Stomach (tissue), 8 donors: ENCODE measurements at regions not wholly inside any gene's neighbourhood (a gene's known extent, or its start where the extent isn't known, plus 50 kb on each side); places are given as distances from the start of the nearest gene placed in this dataset.

Experiments used
- DNase-seq, 2 donors: peaks; one replicate each; pipeline versions ENCODE4 v3.0.0 to v3.0.0-alpha.2; 2013 to 2019
- H3K27ac ChIP-seq, 5 donors: fragments of 200-600 bp in 4 of 5; sonication (generic) in 4 of 5; one replicate each; pipeline ENCODE4 v1.5.1; 2013 to 2019; ENCODE audit warnings: mild to moderate bottlenecking in 1 of 5, moderate library complexity in 1 of 5
- H3K27me3 ChIP-seq, 3 donors: fragments of 200-600 bp; sonication (generic); one replicate each; pipeline ENCODE4 v1.5.1; 2017 to 2019; ENCODE audit warnings: mixed run types in 1 of 3
- H3K36me3 ChIP-seq, 4 donors: fragments of 200-600 bp; sonication (generic); 1 replicate in 3 of 4; 2 replicates in 1 of 4; pipeline ENCODE4 v1.5.1; 2016 to 2019
- H3K4me1 ChIP-seq, 4 donors: fragments of 200-600 bp; sonication (generic); one replicate each; pipeline ENCODE4 v1.5.1; 2016 to 2019
- H3K4me3 ChIP-seq, 4 donors: fragments of 200-600 bp; sonication (generic) in 3 of 4; one replicate each; pipeline ENCODE4 v1.5.1; 2016 to 2019; ENCODE audit warnings: mild to moderate bottlenecking in 1 of 4
- H3K9me3 ChIP-seq, 4 donors: fragments of 200-600 bp; sonication (generic); one replicate each; pipeline ENCODE4 v1.5.1; 2016 to 2019
- CTCF ChIP-seq, 7 experiments: fragments of 450-650 bp in 4 of 7; fragments of 200-600 bp in 3 of 7; sonication (generic) in 3 of 7; IDR thresholded peaks; one replicate each; pipeline ENCODE4 v1.5.1; 2016 to 2019; ENCODE audit warnings: antibody characterized with exemption in 7 of 7, control low read depth in 2 of 7, mild to moderate bottlenecking in 1 of 7
- EP300 ChIP-seq: sonication (generic); formaldehyde crosslinking; IDR thresholded peaks from one replicate; pipeline ENCODE4 v1.6.1; 2017; ENCODE audit warnings: antibody characterized with exemption
- POLR2A ChIP-seq, 4 donors: fragments of 450-650 bp; IDR thresholded peaks; one replicate each; pipeline ENCODE4 v1.6.1; 2016; ENCODE audit warnings: antibody characterized with exemption in 4 of 4, control low read depth in 2 of 4, mild to moderate bottlenecking in 1 of 4, moderate library complexity in 1 of 4
- POLR2AphosphoS5 ChIP-seq, 3 donors: sonication (generic); formaldehyde crosslinking; IDR thresholded peaks; one replicate each; pipeline ENCODE4 v1.6.1; 2016; ENCODE audit warnings: antibody characterized with exemption in 3 of 3
- WGBS, 5 donors: extraction: QIAGEN DNeasy Blood & Tissue Kit in 3 of 5; methylation state at CpG; one replicate each; pipeline versions ENCODE4 v1.1.5 to v1.1.7; 2013 to 2018; 5-methylcytosine and 5-hydroxymethylcytosine counted together
- intact Hi-C: fragments of 100-400 bp; cut with DNase I; formaldehyde crosslinking; loops from one replicate; pipeline ENCODE4 v1.15.1; 2023; ENCODE audit warnings: low total_unique reads
- donor health status: healthy with polysubstance abuse.
- donor health status: Bipolar disorder and iron deficiency.
- donor health status: healthy.

DNA sequence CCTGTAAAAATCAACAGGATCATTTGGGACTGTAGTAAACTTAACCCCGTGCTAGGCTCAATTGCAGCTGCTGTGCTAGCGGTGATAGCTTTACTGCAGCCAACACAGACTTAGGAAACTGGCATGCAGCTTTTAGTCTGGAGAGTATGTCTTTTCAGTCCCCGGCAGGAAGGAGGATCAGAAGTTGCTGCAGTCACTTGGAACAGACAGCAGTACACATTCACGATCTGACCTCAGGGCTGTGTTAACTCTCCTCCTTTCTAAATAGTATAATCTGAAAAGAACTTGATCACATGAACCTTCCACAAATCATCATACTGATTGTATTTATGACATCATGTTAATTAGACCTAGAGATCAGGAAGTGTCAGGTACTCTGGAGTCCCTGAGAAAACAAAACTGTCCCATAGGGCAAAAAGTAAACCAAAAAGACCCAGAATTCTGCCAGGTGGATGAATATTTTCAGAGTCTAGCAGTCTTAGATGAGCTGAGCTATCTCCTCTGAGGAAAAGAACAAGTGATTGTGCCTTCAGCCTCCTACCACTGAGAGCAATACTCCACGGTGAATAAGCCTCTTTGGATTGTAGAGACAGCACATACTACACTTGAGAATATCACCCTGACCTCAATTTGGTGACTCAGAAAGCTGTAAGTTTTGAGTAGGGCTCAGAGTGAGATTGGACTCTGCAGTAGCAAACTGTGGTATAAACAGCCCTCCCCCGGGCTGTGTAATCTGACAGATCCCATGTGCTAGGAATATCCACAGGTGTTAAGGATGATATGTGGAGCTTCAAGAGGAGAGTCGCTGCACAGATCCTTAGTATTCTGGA, 181.0 kb upstream of the GPR12 start:
- no peaks in the 10 kb centered on the region for H3K4me1 ChIP-seq
- H3K4me3 ChIP-seq = no peak overlapping the region
- peaks cover 0 to 15% (median 0%) of the 10 kb centered on the region in 3 donors for H3K27me3 ChIP-seq
- no peaks in the 10 kb centered on the region for H3K9me3 ChIP-seq
- no peak overlapping the region for H3K27ac ChIP-seq
- intact Hi-C loops = loop anchor here (10.0 kb wide), 1 partner anchor 1033 kb away; no protein-coding TSS in a partner anchor
- DNase-seq = peak in 1 of 2 donors; percentile 10
- no peaks in the 10 kb centered on the region for H3K36me3 ChIP-seq
- WGBS, 5 donors = 36 to 45% (median 42%) methylated on average over 7 of the region's 7 CpGs
- no peak for TF ChIP-seq POLR2A (IDR thresholded peaks at IDR 0.05)
- no peak for TF ChIP-seq EP300
- no peak for TF ChIP-seq POLR2AphosphoS5 (IDR thresholded peaks at IDR 0.05)
- TF ChIP-seq CTCF (IDR thresholded peaks at IDR 0.05) = no peak

DNA sequence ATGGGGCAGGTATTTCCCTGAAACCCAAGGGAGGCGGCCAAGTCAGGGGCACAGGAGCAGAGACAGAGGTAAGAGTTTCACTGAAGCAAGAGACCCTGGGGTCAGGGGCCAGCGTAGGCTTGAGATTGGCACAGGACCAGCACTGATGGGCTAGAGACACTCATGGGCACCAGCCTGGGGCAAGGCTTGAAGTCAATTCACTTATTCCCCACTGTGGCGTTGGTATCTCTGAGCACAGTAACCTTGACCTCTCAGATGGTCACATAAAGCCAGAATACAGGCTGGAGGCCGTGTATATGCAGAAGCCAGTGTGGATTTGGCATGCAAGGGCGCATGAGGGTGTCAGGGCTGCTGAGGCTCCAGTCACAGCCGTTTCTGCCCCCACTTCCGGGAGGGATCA, 173.5 kb upstream of the GPR12 start:
- Histone ChIP-seq H3K9me3 (no peaks in the 10 kb centered on the region), H3K36me3 (no peaks in the 10 kb centered on the region), H3K4me3 (no peak overlapping the region), H3K27me3 (peaks cover 0 to 20% (median 0%) of the 10 kb centered on the region in 3 donors), H3K4me1 (peaks cover 0 to 7% (median 3%) of the 10 kb centered on the region in 4 donors), H3K27ac (no peak overlapping the region)
- intact Hi-C loops = no loop called here
- WGBS, 5 donors = 69 to 82% (median 81%) methylated on average over 7 of the region's 7 CpGs
- DNase-seq = no peak
- TF ChIP-seq POLR2A (IDR thresholded peaks at IDR 0.05) = no peak
- TF ChIP-seq EP300 = no peak
- no peak for TF ChIP-seq CTCF (IDR thresholded peaks at IDR 0.05)
- TF ChIP-seq POLR2AphosphoS5 (IDR thresholded peaks at IDR 0.05) = no peak

DNA sequence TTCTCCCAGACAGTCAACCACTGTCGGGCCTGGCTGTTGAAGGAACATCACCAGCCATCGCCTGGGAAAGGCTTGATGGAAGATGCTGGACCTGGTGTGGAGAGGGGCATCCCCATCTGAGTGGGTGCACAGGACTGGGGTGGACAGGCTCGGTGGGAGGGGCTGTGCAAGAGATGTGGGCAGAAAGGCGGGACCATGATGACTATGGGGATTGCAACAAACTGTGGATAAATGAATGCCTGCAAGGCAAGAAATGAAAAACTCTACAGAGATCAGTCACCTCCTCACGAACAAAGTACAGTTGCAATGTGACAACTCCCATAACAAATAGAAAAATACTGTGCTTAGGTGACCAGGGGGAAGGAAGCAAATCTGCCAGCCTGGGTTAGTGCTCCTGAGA, 171.9 kb upstream of the GPR12 start:
- Histone ChIP-seq H3K4me3 (no peak overlapping the region), H3K27ac (no peak overlapping the region), H3K27me3 (peaks cover 0 to 12% (median 0%) of the 10 kb centered on the region in 3 donors), H3K9me3 (no peaks in the 10 kb centered on the region), H3K36me3 (no peaks in the 10 kb centered on the region), H3K4me1 (peaks cover 0 to 7% (median 3%) of the 10 kb centered on the region in 4 donors)
- 67 to 77% (median 68%) methylated on average over 5 of the region's 5 CpGs for WGBS, 5 donors
- intact Hi-C loops = no loop called here
- no peak for DNase-seq
- TF ChIP-seq POLR2AphosphoS5 (IDR thresholded peaks at IDR 0.05) = no peak

DNA sequence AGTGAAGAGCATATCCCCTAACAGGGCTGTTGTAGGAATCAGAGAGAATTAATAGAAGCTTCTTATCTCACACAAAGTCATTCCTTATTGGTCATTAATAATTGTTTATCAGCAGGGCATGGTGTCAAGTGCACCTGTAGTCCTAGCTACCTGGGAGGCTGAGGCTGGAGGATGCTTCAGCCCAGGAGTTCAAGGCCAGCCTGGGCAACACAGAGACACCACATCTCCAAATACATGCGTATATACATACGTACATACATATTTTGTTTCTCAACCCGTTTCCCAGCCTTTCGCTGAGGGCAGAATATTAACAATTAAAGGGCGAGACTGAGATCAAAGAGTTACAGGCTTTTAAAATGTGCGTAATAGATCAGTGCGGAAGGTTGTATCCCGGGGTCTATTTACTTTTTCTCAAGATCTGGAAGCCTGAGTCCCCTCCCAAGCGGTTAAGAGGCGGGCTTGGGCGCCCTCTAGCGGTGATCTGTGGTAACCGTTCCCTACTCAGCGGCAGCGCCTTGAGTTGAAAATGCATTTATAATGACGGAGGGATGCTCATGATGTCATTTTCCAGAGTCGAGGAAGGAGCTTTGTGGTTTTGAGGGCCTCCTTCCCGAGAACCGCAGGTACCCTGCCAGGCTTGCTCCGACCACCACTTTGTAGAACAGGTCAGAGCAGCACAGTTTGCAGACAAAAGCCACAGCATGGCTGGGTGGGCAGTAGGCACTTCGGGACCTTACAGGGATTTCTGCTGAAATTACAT, 169.6 kb upstream of the GPR12 start:
- peaks cover 0 to 14% (median 0%) of the 10 kb centered on the region in 3 donors for H3K27me3 ChIP-seq
- TF ChIP-seq POLR2A (IDR thresholded peaks at IDR 0.05) = no peak
- TF ChIP-seq CTCF (IDR thresholded peaks at IDR 0.05) = peak in 4 of 7 experiments; percentile 67 to 93 (median 90)
- H3K4me1 ChIP-seq = peaks cover 0 to 7% (median 3%) of the 10 kb centered on the region in 4 donors
- intact Hi-C loops = loop anchor here (10.0 kb wide), 1 partner anchor 215 kb away; no protein-coding TSS in a partner anchor
- no peaks in the 10 kb centered on the region for H3K9me3 ChIP-seq
- 10 to 11% (median 10%) methylated on average over 21 of the region's 21 CpGs for WGBS, 5 donors
- peak; percentile 69 to 88 for DNase-seq
- H3K36me3 ChIP-seq = no peaks in the 10 kb centered on the region
- H3K27ac ChIP-seq = no peak overlapping the region
- no peak overlapping the region for H3K4me3 ChIP-seq
